ENCODE measurements at regions not wholly inside any gene's neighbourhood (a gene's known extent, or its start where the extent isn't known, plus 50 kb on each side); places are given as distances from the start of the nearest gene placed in this dataset.

DNA sequence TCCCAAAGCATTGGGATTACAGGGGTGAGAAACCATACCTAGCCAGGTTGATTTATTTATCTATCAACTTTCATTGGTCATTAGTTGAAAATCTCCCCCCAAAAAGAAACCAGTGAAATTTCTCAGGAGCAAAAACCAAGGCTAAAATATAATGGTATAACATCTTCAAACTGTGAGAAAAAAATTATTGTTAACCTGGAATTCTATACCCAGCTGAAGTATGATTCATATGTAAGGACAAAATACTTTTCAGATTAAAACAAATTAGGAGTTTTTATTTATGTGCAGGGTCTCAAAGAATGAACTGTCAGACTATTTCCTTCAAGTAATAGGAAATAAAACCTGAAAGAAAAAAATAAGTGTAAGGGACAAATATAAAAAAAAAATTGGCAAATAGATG, 1053.9 kb downstream of the UQCRFS1 start:
- intact Hi-C loops (cut with DNase I; ENCODE audit: low total_unique reads): no loop called here

DNA sequence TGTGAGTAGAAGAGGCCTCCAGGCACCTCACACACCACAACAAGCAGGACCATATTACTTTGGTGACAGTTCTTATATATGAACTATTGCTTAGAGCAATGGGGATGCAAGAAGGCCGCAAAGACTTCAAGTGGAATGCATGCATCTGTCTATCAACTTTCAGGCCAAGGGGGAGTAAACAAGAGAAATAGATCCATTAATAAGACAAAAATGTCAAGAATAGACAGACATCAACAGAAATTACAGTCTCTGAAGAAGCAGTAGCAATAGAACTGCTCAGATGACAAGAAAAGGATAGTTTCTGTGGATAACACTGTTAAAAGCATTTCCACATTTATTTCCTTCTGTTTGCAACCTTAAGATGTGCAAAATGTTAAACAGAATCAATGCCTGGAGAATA, 1057.7 kb downstream of the UQCRFS1 start:
- TF ChIP-seq POLR2A (IDR thresholded peaks at IDR 0.05) (no peak), POLR2AphosphoS5 (IDR thresholded peaks at IDR 0.05) (no peak)
- TF ChIP-seq, protein P1, sequence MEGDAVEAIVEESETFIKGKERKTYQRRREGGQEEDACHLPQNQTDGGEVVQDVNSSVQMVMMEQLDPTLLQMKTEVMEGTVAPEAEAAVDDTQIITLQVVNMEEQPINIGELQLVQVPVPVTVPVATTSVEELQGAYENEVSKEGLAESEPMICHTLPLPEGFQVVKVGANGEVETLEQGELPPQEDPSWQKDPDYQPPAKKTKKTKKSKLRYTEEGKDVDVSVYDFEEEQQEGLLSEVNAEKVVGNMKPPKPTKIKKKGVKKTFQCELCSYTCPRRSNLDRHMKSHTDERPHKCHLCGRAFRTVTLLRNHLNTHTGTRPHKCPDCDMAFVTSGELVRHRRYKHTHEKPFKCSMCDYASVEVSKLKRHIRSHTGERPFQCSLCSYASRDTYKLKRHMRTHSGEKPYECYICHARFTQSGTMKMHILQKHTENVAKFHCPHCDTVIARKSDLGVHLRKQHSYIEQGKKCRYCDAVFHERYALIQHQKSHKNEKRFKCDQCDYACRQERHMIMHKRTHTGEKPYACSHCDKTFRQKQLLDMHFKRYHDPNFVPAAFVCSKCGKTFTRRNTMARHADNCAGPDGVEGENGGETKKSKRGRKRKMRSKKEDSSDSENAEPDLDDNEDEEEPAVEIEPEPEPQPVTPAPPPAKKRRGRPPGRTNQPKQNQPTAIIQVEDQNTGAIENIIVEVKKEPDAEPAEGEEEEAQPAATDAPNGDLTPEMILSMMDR (IDR thresholded peaks at IDR 0.05): no peak
- no peak overlapping the region for H3K4me3 ChIP-seq
- H3K4me1 ChIP-seq: no peaks in the 10 kb centered on the region
- H3K36me3 ChIP-seq: no peaks in the 10 kb centered on the region
- H3K9me3 ChIP-seq: peaks cover 0 to 20% of the 10 kb centered on the region in 2 donors
- no peaks in the 10 kb centered on the region for H3K27me3 ChIP-seq
- H3K27ac ChIP-seq: no peak overlapping the region
- no peak for DNase-seq (ENCODE audit: low spot score in 2 of 2)
- intact Hi-C loops (cut with DNase I; ENCODE audit: low total_unique reads): no loop called here

More for the DNA sequence above, 1053.9 kb downstream of the UQCRFS1 start:
- Histone ChIP-seq H3K9me3 (peaks cover 0 to 20% of the 10 kb centered on the region in 2 donors), H3K4me1 (no peaks in the 10 kb centered on the region), H3K27ac (no peak overlapping the region), H3K27me3 (no peaks in the 10 kb centered on the region), H3K36me3 (no peaks in the 10 kb centered on the region), H3K4me3 (no peak overlapping the region)
- TF ChIP-seq, protein P1 (IDR thresholded peaks at IDR 0.05): no peak
- TF ChIP-seq POLR2A (IDR thresholded peaks at IDR 0.05): no peak
- TF ChIP-seq POLR2AphosphoS5 (IDR thresholded peaks at IDR 0.05): no peak
- DNase-seq (ENCODE audit: low spot score in 2 of 2): no peak

DNA sequence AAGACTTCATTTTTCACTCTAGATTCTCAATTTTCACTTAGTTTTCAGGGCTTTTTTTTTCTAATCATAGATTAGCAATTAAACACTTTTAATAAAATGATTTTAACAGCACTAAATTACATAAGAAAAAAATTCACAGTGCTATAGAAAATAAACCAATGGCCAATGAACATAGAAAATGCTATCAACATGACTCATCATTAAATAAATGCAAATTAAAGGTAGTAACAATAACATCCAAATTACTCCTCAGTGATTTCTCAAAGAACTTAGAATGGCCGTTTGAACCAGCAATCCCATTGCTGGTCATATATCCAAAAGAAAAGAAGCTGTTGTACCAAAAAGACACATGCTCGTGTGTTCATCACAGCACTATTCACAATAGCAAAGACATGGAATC, 1058.9 kb downstream of the UQCRFS1 start:
- intact Hi-C loops (cut with DNase I; ENCODE audit: low total_unique reads): no loop called here
- Histone ChIP-seq H3K27ac (no peak overlapping the region), H3K4me3 (no peak overlapping the region), H3K27me3 (no peaks in the 10 kb centered on the region), H3K36me3 (no peaks in the 10 kb centered on the region), H3K9me3 (peaks cover 0 to 18% of the 10 kb centered on the region in 2 donors), H3K4me1 (no peaks in the 10 kb centered on the region)
- DNase-seq (ENCODE audit: low spot score in 2 of 2): no peak
- TF ChIP-seq POLR2AphosphoS5 (IDR thresholded peaks at IDR 0.05) (no peak), POLR2A (IDR thresholded peaks at IDR 0.05) (no peak)

DNA sequence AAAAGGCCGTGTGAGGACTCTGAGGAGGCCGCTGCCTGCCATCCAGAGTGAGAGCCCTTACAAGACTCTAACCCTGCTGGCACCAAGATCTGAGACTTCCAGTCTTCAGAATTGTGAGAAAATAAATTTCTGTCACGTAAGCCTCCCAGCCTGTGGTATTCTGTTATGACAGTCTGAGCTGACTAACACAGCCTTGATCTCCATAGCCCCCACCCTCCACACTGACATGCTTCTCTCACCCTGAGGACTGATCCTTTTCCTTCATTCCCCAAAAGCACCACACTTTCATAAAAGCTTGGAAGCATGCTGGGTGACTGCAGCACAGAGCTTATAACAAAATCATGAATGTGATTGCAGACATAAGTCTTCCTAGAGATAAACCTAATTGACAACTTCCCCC, 1059.8 kb downstream of the UQCRFS1 start:
- H3K4me3 ChIP-seq: no peak overlapping the region
- peaks cover 0 to 8% of the 10 kb centered on the region in 2 donors for H3K9me3 ChIP-seq
- TF ChIP-seq, protein P1 (IDR thresholded peaks at IDR 0.05): no peak
- TF ChIP-seq POLR2AphosphoS5 (IDR thresholded peaks at IDR 0.05) (no peak), POLR2A (IDR thresholded peaks at IDR 0.05) (no peak)
- H3K27me3 ChIP-seq: no peaks in the 10 kb centered on the region
- DNase-seq (ENCODE audit: low spot score in 2 of 2): no peak
- intact Hi-C loops (cut with DNase I; ENCODE audit: low total_unique reads): no loop called here
- no peaks in the 10 kb centered on the region for H3K36me3 ChIP-seq
- no peaks in the 10 kb centered on the region for H3K4me1 ChIP-seq
- H3K27ac ChIP-seq: no peak overlapping the region

DNA sequence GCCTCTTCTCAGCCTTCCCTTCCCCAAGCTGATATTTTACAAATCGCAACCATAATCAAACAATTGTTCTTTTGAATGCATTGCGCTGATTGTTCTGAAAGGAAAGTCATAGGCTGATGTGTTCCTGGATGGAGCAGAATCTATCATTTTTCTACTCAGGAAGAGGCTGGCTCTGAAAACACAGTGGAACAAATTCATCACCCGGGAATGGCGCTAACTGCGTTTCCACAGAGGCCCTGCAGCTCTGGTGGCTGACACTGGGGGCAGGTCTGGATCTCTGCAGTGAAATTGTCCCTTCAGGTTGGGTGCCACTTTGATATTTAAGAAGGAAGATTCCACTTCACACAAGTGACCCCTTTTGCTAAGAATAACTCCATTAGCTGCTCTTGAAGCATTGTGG, 1060.8 kb downstream of the UQCRFS1 start:
- peaks cover 0 to under 1% of the 10 kb centered on the region in 2 donors for H3K9me3 ChIP-seq
- no peak overlapping the region for H3K27ac ChIP-seq
- no peak overlapping the region for H3K4me3 ChIP-seq

More for the DNA sequence above, 1060.8 kb downstream of the UQCRFS1 start:
- intact Hi-C loops (cut with DNase I; ENCODE audit: low total_unique reads): no loop called here
- no peaks in the 10 kb centered on the region for H3K36me3 ChIP-seq
- DNase-seq (ENCODE audit: low spot score in 2 of 2): no peak
- no peak for TF ChIP-seq POLR2AphosphoS5 (IDR thresholded peaks at IDR 0.05)
- TF ChIP-seq POLR2A (IDR thresholded peaks at IDR 0.05): no peak
- TF ChIP-seq, protein P1 (IDR thresholded peaks at IDR 0.05): no peak
- no peaks in the 10 kb centered on the region for H3K4me1 ChIP-seq
- no peaks in the 10 kb centered on the region for H3K27me3 ChIP-seq
